Endothelial cell (in vitro differentiated cells): ENCODE measurements at regions not wholly inside any gene's neighbourhood (a gene's known extent, or its start where the extent isn't known, plus 50 kb on each side); places are given as distances from the start of the nearest gene placed in this dataset.
A peak's percentile ranks its signal among the peaks of the same experiment; 100 is the strongest.

Source experiments
- DNase-seq: peaks from one replicate; pipeline ENCODE4 v3.0.0; 2021; ENCODE audit warnings: low spot score
- H3K27ac Mint-ChIP-seq: one replicate; pipeline ENCODE4 v1.8.0; 2021; ENCODE audit warnings: mixed read lengths, inconsistent platforms; ENCODE audit not compliant: unreplicated experiment
- H3K27me3 Mint-ChIP-seq: one replicate; pipeline ENCODE4 v1.8.0; 2021; ENCODE audit warnings: mild to moderate bottlenecking, moderate library complexity, mixed read lengths, inconsistent platforms; ENCODE audit not compliant: unreplicated experiment
- H3K36me3 Mint-ChIP-seq: one replicate; pipeline ENCODE4 v1.8.0; 2021; ENCODE audit warnings: mild to moderate bottlenecking, low read depth, mixed read lengths, inconsistent platforms; ENCODE audit not compliant: unreplicated experiment
- H3K4me1 Mint-ChIP-seq: one replicate; pipeline ENCODE4 v1.8.0; 2021; ENCODE audit warnings: mild to moderate bottlenecking, mixed read lengths, inconsistent platforms; ENCODE audit not compliant: unreplicated experiment
- H3K4me3 Mint-ChIP-seq: one replicate; pipeline ENCODE4 v1.8.0; 2021; ENCODE audit warnings: mild to moderate bottlenecking, mixed read lengths, inconsistent platforms; ENCODE audit not compliant: unreplicated experiment
- H3K9me3 Mint-ChIP-seq: one replicate; pipeline ENCODE4 v1.8.0; 2021; ENCODE audit warnings: mixed read lengths, inconsistent platforms; ENCODE audit not compliant: unreplicated experiment
- TF ChIP-seq, protein P1 (sequence below): fragments of 200-600 bp; sonication (generic); IDR thresholded peaks from one replicate; pipeline ENCODE4 v1.5.0; 2021; ENCODE audit warnings: antibody characterized with exemption; ENCODE audit not compliant: unreplicated experiment

DNA sequence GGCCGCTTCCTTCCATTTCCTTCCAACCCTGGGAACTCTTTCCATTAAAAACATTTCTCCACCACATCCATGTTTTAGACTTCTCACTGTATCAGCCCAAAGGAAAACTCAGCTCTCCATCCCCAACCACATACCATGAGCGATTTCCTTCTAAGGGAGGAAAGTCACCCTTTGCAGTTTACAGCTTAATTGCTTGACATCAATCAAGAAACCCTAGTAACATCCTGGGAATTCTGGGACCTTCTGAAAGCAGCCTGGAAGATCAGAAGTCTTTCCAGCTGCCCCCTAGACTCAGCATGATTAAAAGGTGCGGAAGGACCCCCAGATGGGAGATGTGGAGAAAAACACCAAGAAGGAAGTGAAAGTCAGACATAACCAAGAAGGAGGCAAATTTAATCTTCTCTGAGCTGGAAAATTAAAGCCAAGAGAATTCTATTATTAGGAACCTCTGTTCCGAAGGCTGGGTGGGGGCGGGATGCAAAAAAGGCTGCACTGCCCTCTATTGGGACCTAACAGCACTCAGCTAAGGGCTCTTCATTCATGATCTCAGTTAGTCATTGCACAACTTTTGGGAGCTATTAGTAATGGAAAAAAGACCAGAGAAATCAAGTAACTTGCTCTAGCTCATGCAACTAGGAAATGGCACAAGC, 73.3 kb upstream of the PLXNC1 start:
- Mint-ChIP-seq H3K4me3 (no peak overlapping the region), H3K4me1 (peaks cover 29% of the 10 kb centered on the region), H3K27ac (no peak overlapping the region), H3K36me3 (no peaks in the 10 kb centered on the region), H3K9me3 (no peaks in the 10 kb centered on the region), H3K27me3 (no peaks in the 10 kb centered on the region)
- TF ChIP-seq, protein P1, sequence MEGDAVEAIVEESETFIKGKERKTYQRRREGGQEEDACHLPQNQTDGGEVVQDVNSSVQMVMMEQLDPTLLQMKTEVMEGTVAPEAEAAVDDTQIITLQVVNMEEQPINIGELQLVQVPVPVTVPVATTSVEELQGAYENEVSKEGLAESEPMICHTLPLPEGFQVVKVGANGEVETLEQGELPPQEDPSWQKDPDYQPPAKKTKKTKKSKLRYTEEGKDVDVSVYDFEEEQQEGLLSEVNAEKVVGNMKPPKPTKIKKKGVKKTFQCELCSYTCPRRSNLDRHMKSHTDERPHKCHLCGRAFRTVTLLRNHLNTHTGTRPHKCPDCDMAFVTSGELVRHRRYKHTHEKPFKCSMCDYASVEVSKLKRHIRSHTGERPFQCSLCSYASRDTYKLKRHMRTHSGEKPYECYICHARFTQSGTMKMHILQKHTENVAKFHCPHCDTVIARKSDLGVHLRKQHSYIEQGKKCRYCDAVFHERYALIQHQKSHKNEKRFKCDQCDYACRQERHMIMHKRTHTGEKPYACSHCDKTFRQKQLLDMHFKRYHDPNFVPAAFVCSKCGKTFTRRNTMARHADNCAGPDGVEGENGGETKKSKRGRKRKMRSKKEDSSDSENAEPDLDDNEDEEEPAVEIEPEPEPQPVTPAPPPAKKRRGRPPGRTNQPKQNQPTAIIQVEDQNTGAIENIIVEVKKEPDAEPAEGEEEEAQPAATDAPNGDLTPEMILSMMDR: no peak
- DNase-seq: peak; percentile 32

DNA sequence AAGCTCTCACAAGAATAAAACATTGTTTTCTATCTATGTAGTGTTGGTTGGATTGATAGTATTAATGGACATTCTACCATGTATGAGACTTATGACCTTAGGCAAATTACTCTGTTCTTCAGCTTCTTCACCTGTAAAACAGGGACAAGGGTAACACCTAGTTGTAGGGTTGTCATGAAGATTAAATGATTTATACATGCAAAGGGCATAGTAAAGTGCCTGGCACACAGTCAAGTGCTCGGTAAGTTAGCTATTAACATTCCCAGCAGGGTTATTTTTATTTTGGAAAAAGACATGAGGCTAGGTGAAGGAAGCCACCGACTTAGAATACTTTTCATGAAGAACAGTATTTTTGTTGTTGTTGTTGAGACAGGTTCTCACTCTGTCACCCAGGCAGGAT, 71.2 kb upstream of the PLXNC1 start:
- H3K27ac Mint-ChIP-seq: no peak overlapping the region
- peaks cover 31% of the 10 kb centered on the region for H3K4me1 Mint-ChIP-seq
- H3K9me3 Mint-ChIP-seq: no peaks in the 10 kb centered on the region
- H3K36me3 Mint-ChIP-seq: no peaks in the 10 kb centered on the region
- H3K27me3 Mint-ChIP-seq: no peaks in the 10 kb centered on the region
- DNase-seq: no peak
- TF ChIP-seq, protein P1: no peak
- H3K4me3 Mint-ChIP-seq: no peak overlapping the region

DNA sequence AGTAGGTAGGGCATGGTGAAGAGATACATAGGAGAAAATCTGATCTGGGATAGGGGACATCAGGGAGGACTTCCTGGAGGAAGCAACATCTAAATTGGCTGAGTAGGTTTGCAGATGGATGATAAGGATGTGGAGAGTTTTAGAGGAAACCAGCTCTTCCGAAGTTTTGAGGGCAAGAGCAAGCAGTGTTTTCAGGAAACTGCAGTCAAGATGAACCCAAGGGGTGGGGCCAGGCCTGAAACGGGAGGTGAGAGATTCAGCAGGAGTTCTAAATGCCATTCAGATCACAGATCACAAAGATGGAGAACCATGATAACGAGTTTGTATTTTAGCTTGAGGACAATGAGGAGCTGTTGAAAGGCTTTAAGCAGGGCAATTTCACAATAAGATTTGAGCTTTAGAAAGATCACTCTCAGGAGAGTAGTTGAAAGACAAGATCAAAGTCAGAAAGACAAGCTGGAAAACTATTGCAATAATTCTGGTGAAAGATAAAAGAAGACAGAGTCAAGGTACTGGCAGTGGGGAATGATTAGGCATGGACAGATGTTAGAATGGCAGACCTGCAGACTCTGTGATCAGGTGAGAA, 70.1 kb upstream of the PLXNC1 start:
- no peak for DNase-seq
- Mint-ChIP-seq H3K4me1 (peaks cover 31% of the 10 kb centered on the region), H3K36me3 (no peaks in the 10 kb centered on the region)

DNA sequence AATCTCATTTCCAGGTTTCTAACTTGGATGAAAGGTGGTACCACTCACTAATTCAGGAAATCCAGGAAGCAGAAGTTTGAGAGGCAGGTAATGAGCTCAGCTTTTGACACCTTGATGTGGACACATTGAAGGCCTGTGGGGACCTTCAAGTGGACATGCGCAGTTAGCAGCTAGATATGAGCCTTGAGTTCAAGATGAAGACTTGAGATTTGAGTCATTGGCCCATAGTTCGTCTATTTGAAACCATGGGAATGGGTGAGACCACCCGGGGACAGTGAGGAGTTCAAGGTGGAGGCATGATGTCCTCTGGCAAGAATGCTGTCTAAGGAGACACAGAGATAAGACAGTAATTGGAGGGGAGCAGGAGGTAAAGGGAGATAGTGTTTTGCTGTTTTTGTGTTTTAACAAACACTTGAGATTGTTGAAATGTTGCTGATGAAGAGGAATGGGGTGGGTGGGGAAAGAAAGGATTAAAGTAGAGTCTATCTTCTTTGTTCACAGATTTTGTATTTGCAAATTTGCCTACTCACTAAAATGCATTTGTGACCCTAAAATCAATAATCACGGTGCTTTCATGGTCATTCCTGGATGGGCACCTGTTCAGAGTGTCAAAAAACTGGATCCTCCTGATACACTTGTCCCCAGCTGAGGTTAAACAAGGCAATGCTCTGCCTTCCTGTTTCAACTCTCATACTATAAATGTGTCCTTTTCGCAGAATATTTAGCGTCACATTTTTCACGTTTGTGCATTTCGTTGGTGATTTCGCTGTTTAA, 69.5 kb upstream of the PLXNC1 start:
- Mint-ChIP-seq H3K4me1 (peaks cover 31% of the 10 kb centered on the region), H3K9me3 (no peaks in the 10 kb centered on the region), H3K4me3 (no peak overlapping the region), H3K27me3 (no peaks in the 10 kb centered on the region), H3K27ac (no peak overlapping the region), H3K36me3 (no peaks in the 10 kb centered on the region)
- DNase-seq: no peak
- TF ChIP-seq, protein P1: no peak

More for the DNA sequence above, 70.1 kb upstream of the PLXNC1 start:
- Mint-ChIP-seq H3K9me3 (no peaks in the 10 kb centered on the region), H3K27ac (no peak overlapping the region), H3K27me3 (no peaks in the 10 kb centered on the region), H3K4me3 (no peak overlapping the region)
- TF ChIP-seq, protein P1: no peak
